ENCODE measurements at regions not wholly inside any gene's neighbourhood (a gene's known extent, or its start where the extent isn't known, plus 50 kb on each side); places are given as distances from the start of the nearest gene placed in this dataset.

DNA sequence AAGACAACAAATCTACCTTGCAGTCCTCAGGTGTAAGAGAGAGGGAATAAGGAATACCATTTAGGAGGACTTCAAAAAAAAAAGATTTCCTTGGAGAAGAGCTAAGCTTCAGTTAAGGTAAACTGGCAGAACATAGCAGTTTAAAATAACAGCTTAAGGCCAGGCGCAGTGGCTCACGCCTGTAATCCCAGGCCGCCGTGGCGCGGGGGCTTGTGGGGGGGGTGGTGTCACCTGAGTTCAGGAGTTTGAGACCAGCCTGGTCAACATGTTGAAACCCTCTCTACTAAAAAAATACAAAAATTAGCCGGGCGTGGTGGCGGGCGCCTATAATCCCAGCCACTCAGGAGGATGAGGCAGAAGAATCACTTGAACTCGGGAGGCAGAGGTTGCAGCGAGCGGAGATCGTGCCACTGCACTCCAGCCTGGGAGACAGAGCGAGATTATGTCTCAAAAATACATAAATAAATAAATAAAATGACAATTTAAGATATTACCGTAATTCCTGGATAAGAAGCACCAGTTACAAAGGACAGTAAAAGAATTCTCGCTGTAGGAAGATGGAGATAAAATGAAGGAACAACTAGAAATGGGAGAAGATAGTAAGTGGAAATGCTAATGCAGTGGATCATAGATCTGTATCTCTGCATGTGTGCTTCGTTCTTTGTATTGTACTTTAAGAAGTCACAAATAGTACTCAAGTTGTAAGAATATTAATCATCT, 1140.2 kb downstream of the NCAM2 start:
- DNase-seq (ENCODE audit: extremely low spot score), result no peak
- CTCF ChIA-PET, result interaction anchor here (0.6 kb wide), 1 partner anchor 145 kb away, joined by 3 read pairs; no protein-coding TSS in a partner anchor
- TF ChIP-seq HDGF (IDR thresholded peaks at IDR 0.05; ENCODE audit: borderline replicate concordance), result no peak
- POLR2A ChIA-PET, result no interaction called here

DNA sequence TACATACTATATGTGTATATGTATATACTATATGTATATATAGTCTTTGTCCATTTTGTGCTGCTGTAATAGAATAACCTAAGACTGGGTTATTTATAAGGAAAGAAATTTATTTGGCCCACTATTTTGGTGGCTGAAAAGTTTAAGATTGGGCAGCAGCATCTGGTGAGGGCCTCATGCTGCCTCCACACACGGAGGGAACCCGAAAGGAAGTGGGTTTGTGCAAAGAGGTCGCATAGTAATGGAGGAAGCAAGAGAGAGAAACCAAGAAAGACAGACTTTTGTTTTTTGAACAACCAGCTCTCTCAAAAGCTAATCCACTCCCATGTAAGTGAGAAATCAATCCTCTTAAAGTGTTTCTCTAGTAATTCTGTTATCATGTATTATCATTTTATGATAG, 1147.3 kb downstream of the NCAM2 start:
- ChIA-PET POLR2A (no interaction called here), CTCF (no interaction called here)
- TF ChIP-seq ARNT (IDR thresholded peaks at IDR 0.05) (no peak), ZNF384 (IDR thresholded peaks at IDR 0.05) (no peak), HDGF (IDR thresholded peaks at IDR 0.05; ENCODE audit: borderline replicate concordance) (no peak), CTBP1 (IDR thresholded peaks at IDR 0.05; ENCODE audit: borderline replicate concordance) (no peak), BHLHE40 (IDR thresholded peaks at IDR 0.05; ENCODE audit: borderline replicate concordance) (no peak), FOXK2 (IDR thresholded peaks at IDR 0.05) (no peak), L3MBTL2 (conservative IDR thresholded peaks at IDR 0.05) (no peak), NFRKB (IDR thresholded peaks at IDR 0.05) (no peak), LEF1 (IDR thresholded peaks at IDR 0.05; ENCODE audit: borderline replicate concordance) (no peak), SUZ12 (IDR thresholded peaks at IDR 0.05) (no peak), TARDBP (IDR thresholded peaks at IDR 0.05) (no peak), SP1 (IDR thresholded peaks at IDR 0.05) (no peak), FOXA1 (IDR thresholded peaks at IDR 0.05) (no peak), ELF4 (IDR thresholded peaks at IDR 0.05) (no peak), FOXM1 (IDR thresholded peaks at IDR 0.05; ENCODE audit: borderline replicate concordance) (no peak)
- TF ChIP-seq, protein P1, sequence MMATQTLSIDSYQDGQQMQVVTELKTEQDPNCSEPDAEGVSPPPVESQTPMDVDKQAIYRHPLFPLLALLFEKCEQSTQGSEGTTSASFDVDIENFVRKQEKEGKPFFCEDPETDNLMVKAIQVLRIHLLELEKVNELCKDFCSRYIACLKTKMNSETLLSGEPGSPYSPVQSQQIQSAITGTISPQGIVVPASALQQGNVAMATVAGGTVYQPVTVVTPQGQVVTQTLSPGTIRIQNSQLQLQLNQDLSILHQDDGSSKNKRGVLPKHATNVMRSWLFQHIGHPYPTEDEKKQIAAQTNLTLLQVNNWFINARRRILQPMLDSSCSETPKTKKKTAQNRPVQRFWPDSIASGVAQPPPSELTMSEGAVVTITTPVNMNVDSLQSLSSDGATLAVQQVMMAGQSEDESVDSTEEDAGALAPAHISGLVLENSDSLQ (IDR thresholded peaks at IDR 0.05), result no peak
- DNase-seq (ENCODE audit: extremely low spot score), result no peak

DNA sequence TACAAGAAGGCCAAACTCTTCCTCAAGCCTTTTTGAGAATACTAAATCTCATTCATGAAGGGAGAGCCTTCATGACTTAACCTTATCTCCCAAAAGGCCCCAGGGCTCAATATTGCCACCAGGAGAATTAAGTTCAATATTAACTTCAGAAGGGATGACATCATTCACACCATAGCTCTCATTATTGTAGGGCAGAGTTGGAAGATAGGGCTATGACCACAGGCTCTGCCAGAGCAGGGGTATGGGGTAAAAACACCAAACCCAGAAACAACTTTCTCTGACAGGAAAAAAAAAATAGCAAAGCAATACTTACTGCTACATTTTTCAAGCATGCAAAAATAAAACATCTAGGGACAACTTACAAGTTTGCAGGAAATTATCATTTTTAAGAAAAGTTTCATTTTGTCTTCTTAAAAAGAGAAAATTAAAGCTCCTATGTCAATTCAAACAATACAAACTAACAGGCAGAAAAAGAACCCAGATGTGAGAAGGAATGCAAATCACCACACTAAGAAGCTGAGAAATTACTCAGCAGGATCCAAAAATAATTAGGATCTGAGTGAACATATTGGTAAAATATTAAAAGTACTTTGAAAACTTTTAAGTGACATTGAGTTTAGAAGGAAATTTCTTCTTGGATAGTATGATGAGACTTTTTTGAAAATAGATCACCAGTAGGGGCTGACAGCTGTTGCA, 1156.5 kb downstream of the NCAM2 start:
- no peak for DNase-seq (ENCODE audit: extremely low spot score)
- TF ChIP-seq ELF4 (IDR thresholded peaks at IDR 0.05), result no peak
- no peak for TF ChIP-seq NFRKB (IDR thresholded peaks at IDR 0.05)
- TF ChIP-seq, protein P1 (IDR thresholded peaks at IDR 0.05), result no peak
- TF ChIP-seq FOXM1 (IDR thresholded peaks at IDR 0.05; ENCODE audit: borderline replicate concordance), result no peak
- POLR2A ChIA-PET, result no interaction called here
- CTCF ChIA-PET, result no interaction called here

DNA sequence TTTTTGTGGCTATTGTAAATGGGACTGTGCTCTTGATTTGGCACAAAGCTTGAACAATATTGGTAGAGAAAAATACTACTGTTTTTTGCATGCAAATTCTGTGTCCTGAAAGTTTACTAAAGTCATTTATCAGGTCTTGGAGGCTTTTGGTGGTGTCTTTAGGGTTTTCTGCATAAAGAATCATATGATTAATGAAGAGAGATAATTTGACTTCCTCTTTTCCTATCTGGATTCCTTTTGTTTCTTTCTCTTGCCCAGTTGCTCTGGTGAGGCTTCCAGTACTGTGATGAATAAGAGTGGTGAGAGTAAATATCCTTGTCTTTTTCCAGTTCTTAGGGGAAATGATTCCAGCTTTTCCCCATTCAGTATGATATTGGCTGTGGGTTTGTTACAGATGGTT, 1166.7 kb downstream of the NCAM2 start:
- no peak for DNase-seq (ENCODE audit: extremely low spot score)
- POLR2A ChIA-PET, result no interaction called here
- TF ChIP-seq NFRKB (IDR thresholded peaks at IDR 0.05), result no peak
- no peak for TF ChIP-seq L3MBTL2 (conservative IDR thresholded peaks at IDR 0.05)
- no peak for TF ChIP-seq HDGF (IDR thresholded peaks at IDR 0.05; ENCODE audit: borderline replicate concordance)
- TF ChIP-seq FOXM1 (IDR thresholded peaks at IDR 0.05; ENCODE audit: borderline replicate concordance), result no peak
- TF ChIP-seq ARNT (IDR thresholded peaks at IDR 0.05), result no peak
- TF ChIP-seq FOXA1 (IDR thresholded peaks at IDR 0.05), result no peak
- TF ChIP-seq SP1 (IDR thresholded peaks at IDR 0.05), result no peak
- TF ChIP-seq, protein P1 (IDR thresholded peaks at IDR 0.05), result no peak
- no peak for TF ChIP-seq SUZ12 (IDR thresholded peaks at IDR 0.05)
- no peak for TF ChIP-seq FOXK2 (IDR thresholded peaks at IDR 0.05)
- no peak for TF ChIP-seq CTBP1 (IDR thresholded peaks at IDR 0.05; ENCODE audit: borderline replicate concordance)
- no peak for TF ChIP-seq BHLHE40 (IDR thresholded peaks at IDR 0.05; ENCODE audit: borderline replicate concordance)
- CTCF ChIA-PET, result no interaction called here

DNA sequence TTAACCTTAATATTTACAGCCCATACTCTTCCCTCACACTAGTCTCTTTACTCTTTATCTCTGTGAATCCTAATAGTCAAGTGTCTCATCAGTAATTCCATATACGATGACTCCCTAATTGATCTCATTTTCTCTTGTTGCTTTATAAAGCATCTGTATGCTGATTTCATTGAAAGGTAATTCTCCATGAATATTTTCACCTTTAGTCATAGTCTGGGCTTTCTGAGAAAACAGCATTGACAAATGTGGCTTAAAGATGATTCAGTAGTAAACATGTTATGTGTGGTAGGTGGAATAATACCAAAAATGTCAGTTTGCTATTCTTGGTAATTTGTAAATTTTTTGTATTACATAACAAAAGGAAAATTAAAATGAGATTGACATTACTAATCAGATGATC, 1176.5 kb downstream of the NCAM2 start:
- no peak for DNase-seq (ENCODE audit: extremely low spot score)
- POLR2A ChIA-PET, result no interaction called here
- CTCF ChIA-PET, result no interaction called here
- TF ChIP-seq ELF4 (IDR thresholded peaks at IDR 0.05) (no peak), SP1 (IDR thresholded peaks at IDR 0.05) (no peak), L3MBTL2 (conservative IDR thresholded peaks at IDR 0.05) (no peak), LEF1 (IDR thresholded peaks at IDR 0.05; ENCODE audit: borderline replicate concordance) (no peak), FOXM1 (IDR thresholded peaks at IDR 0.05; ENCODE audit: borderline replicate concordance) (no peak), HDGF (IDR thresholded peaks at IDR 0.05; ENCODE audit: borderline replicate concordance) (no peak), BHLHE40 (IDR thresholded peaks at IDR 0.05; ENCODE audit: borderline replicate concordance) (no peak)
- TF ChIP-seq, protein P1 (IDR thresholded peaks at IDR 0.05), result no peak

DNA sequence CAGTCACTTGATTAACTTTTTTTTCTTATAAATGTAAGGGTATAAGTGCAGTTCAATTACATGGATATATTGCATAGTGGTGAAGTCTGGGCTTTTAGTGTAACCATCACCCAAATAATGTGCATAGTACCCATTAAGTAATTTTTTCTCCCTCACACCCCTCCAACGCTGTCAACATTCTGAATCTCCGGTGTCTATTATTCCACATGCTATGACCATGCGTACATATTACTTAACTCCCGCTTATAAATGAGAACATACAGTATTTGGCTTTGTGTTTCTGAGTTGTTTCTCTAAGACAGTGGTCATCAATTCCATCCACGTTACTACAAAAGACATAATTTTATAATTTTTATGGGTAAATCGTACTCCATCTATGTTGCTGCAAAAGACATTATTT, 1191.1 kb downstream of the NCAM2 start:
- POLR2A ChIA-PET, result no interaction called here
- TF ChIP-seq L3MBTL2 (conservative IDR thresholded peaks at IDR 0.05), result no peak
- no peak for TF ChIP-seq ZNF384 (IDR thresholded peaks at IDR 0.05)
- no peak for TF ChIP-seq SP1 (IDR thresholded peaks at IDR 0.05)
- TF ChIP-seq ARNT (IDR thresholded peaks at IDR 0.05), result no peak
- no peak for TF ChIP-seq LEF1 (IDR thresholded peaks at IDR 0.05; ENCODE audit: borderline replicate concordance)
- TF ChIP-seq CTBP1 (IDR thresholded peaks at IDR 0.05; ENCODE audit: borderline replicate concordance), result no peak
- TF ChIP-seq NFRKB (IDR thresholded peaks at IDR 0.05), result no peak
- DNase-seq (ENCODE audit: extremely low spot score), result no peak
- CTCF ChIA-PET, result no interaction called here
